GM13976 (cell line): ENCODE measurements at regions not wholly inside any gene's neighbourhood (a gene's known extent, or its start where the extent isn't known, plus 50 kb on each side); places are given as distances from the start of the nearest gene placed in this dataset.
"Not testable (repeated sequence)": the region's sequence is repeated elsewhere in the genome, so short reads cannot be mapped to it uniquely, and the experiment has no call there.

Experiments
- DNase-seq: peaks from one replicate; pipeline ENCODE4 v3.0.0; 2012; ENCODE audit warnings: low spot score
- CTCF ChIP-seq: IDR thresholded peaks from 2 replicates; pipeline ENCODE4 v1.5.1; 2012; ENCODE audit warnings: borderline replicate concordance, mild to moderate bottlenecking; ENCODE audit not compliant: insufficient read depth; ENCODE audit errors: extremely low read depth, missing control alignments, control extremely low read depth
- in situ Hi-C: fragments of 300-500 bp; cut with MboI; formaldehyde crosslinking; loops from one replicate; pipeline ENCODE4 v1.12.0; 2022; ENCODE audit warnings: low sequenced_read_pairs, mixed read lengths, inconsistent platforms; ENCODE audit not compliant: unreplicated experiment

GRCh38 chr14:46550836-46551235 lies 100.7 kb downstream of the RPL10L start:
- in situ Hi-C loops: no loop called here
- TF ChIP-seq CTCF: no peak
- no peak for DNase-seq

- DNase-seq: no peak
- in situ Hi-C loops: no loop called here
- TF ChIP-seq CTCF: no peak
Observed at GRCh38 chr14:46540986-46541385, 110.6 kb downstream of the RPL10L start.

- in situ Hi-C loops: no loop called here
- TF ChIP-seq CTCF: no peak
- no peak for DNase-seq
Observed at GRCh38 chr14:46519121-46519520, 132.5 kb downstream of the RPL10L start.

GRCh38 chr14:46508752-46509151 lies 142.8 kb downstream of the RPL10L start:
- in situ Hi-C loops, DNase-seq: not testable (repeated sequence)

- no peak for TF ChIP-seq CTCF
- in situ Hi-C loops: no loop called here
- DNase-seq: no peak
Observed at GRCh38 chr14:46499521-46499920, 152.1 kb downstream of the RPL10L start.

- no peak for DNase-seq
- no peak for TF ChIP-seq CTCF
- in situ Hi-C loops: no loop called here
Observed at GRCh38 chr14:46496409-46496808, 155.2 kb downstream of the RPL10L start.

- peak; percentile 46 for TF ChIP-seq CTCF
- in situ Hi-C loops: no loop called here
Observed at GRCh38 chr14:46490238-46490685, 161.3 kb downstream of the RPL10L start.

More at GRCh38 chr14:46490238-46490685, 161.3 kb downstream of the RPL10L start:
- peak; percentile 12 for DNase-seq
